ENCODE measurements at regions not wholly inside any gene's neighbourhood (a gene's known extent, or its start where the extent isn't known, plus 50 kb on each side); places are given as distances from the start of the nearest gene placed in this dataset.
"Not testable (repeated sequence)": the region's sequence is repeated elsewhere in the genome, so short reads cannot be mapped to it uniquely, and the experiment has no call there.

DNA sequence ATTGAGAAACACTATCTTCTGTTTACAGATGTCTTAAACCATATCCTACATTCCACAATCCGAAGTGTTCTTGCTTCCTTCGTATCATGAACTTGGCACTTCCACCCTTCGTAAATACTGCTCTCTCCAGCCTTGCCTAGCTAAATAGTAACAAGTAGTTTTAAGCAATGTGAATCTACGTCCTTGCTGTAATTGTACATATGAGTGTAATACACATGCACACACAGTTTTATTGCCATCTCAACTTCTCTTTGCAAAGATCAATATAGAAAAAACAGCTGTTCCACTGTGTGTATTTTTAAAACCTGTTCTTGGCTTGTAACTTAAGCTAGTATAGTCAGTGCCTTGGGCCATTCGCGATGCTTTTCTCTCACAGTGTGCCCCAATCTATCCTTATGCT lies 1524.7 kb downstream of the GRIK2 start:
- H3K27me3 Mint-ChIP-seq = no peaks in the 10 kb centered on the region
- H3K27ac Mint-ChIP-seq = no peak overlapping the region
- no peak overlapping the region for H3K4me3 Mint-ChIP-seq
- no peak for DNase-seq
- H3K9me3 Mint-ChIP-seq = no peaks in the 10 kb centered on the region
- H3K36me3 Mint-ChIP-seq = no peaks in the 10 kb centered on the region
- H3K4me1 Mint-ChIP-seq = no peaks in the 10 kb centered on the region

DNA sequence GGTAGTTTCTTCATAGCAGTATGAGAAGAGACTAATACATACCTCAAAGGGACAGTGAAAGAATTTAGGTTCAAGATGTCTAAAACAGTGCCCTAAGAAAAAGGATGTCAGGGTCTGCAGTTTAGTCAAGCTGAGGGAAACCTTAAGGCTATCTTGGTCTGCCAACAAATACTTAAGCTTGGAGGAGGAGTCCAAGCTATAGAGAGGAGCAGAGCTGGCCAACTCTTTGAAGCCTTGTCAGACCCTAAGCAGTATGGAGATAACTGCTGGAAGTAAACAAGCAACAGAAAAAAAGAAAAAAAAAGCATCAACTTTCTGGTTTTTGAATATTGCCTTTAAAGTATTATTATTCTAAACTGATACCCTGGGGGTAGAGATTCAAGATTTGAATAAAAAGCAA lies 1518.1 kb downstream of the GRIK2 start:
- no peaks in the 10 kb centered on the region for H3K4me1 Mint-ChIP-seq
- H3K27ac Mint-ChIP-seq = no peak overlapping the region
- no peaks in the 10 kb centered on the region for H3K27me3 Mint-ChIP-seq
- no peaks in the 10 kb centered on the region for H3K36me3 Mint-ChIP-seq
- H3K9me3 Mint-ChIP-seq = peaks cover 4% of the 10 kb centered on the region
- no peak for DNase-seq
- H3K4me3 Mint-ChIP-seq = no peak overlapping the region

DNA sequence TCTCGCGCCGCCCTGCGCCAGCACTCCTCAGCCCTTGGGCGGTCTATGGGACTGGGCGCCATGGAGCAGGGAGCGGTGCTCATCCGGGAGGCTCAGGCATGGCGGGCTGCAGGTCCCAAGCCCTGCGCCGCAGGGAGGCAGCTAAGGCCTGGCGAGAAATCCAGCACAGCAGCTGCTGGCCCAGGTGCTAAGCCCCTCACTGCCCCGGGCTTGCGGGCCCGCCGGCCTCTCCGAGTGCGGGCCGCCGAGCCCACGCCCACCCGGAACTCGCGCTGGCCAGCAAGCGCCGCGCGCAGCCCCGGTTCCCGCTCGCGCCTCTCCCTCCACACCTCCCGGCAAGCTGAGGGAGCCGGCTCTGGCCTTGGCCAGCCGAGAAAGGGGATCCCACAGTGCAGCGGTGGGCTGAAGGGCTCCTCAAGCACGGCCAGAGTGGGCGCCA lies 1517.2 kb downstream of the GRIK2 start:
- H3K4me1 Mint-ChIP-seq, H3K27me3 Mint-ChIP-seq, DNase-seq, H3K36me3 Mint-ChIP-seq, H3K27ac Mint-ChIP-seq, H3K9me3 Mint-ChIP-seq, H3K4me3 Mint-ChIP-seq: not testable (repeated sequence)

DNA sequence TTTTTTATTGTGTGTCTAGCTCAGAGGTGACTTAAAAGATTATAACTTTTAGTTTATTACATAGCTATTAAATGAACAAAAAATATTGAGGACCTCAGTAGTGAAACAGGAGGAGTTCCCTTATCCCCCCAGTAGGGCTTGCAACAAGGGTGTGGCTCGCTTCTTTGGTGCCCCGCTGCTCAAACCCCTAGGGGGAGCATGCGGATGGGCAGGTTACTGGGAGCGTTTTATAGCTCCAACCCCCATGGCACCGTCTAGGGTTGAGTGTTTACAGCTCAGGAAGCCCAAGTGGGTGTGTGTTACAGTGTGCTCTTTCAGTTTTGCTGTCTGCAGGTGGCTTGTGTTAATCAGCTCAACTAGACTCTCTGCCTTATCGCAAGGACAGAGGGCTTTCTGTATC lies 1513.7 kb downstream of the GRIK2 start:
- no peak for DNase-seq
- Mint-ChIP-seq H3K9me3 (peaks cover 8% of the 10 kb centered on the region), H3K27me3 (no peaks in the 10 kb centered on the region), H3K4me1 (no peaks in the 10 kb centered on the region), H3K27ac (no peak overlapping the region), H3K36me3 (no peaks in the 10 kb centered on the region), H3K4me3 (no peak overlapping the region)

DNA sequence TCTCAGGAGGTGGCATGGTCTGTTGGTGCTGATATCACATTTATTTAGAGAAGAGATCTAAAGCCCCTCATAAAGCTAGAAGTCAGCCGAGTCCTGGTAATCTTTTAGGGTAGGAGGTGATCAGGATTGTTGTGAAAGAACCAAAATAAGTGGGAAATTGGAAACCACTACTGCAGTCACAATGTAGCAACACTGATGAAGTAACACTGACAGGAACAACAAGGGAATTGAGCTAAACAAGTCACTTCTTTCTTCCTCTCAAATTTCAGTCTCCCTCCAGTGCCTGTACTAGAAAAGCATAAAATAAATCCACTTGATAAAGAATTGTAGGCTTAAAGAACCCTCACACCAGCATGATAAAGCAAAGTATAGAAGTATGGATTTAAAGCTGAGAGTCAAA lies 1509.0 kb downstream of the GRIK2 start:
- H3K4me3 Mint-ChIP-seq = no peak overlapping the region
- no peak for DNase-seq
- H3K36me3 Mint-ChIP-seq = no peaks in the 10 kb centered on the region
- H3K27ac Mint-ChIP-seq = no peak overlapping the region
- H3K27me3 Mint-ChIP-seq = no peaks in the 10 kb centered on the region
- H3K9me3 Mint-ChIP-seq = peaks cover 7% of the 10 kb centered on the region
- no peaks in the 10 kb centered on the region for H3K4me1 Mint-ChIP-seq

DNA sequence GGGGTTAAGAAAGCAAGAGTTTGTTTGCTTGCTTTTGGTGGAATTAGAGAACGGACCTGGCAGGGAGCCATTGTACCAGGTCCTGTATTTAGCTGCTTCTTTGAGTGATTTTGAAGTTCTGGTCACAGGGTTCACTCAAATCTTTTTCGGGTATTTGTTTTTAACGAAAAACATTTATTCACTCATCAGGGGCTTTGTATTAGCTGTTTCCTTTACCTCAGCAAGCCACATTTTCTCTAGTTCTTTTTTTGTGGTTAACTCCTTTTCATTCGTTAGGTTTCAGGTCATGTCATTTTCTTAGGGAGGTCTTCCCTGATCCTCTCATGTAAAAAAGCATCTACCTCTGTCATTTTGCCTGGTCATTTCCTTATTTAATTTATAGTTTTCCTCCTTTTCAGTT lies 1502.2 kb downstream of the GRIK2 start:
- Mint-ChIP-seq H3K9me3 (peaks cover 6% of the 10 kb centered on the region), H3K4me3 (no peak overlapping the region), H3K27ac (no peak overlapping the region), H3K27me3 (no peaks in the 10 kb centered on the region), H3K36me3 (no peaks in the 10 kb centered on the region), H3K4me1 (no peaks in the 10 kb centered on the region)
- no peak for DNase-seq

DNA sequence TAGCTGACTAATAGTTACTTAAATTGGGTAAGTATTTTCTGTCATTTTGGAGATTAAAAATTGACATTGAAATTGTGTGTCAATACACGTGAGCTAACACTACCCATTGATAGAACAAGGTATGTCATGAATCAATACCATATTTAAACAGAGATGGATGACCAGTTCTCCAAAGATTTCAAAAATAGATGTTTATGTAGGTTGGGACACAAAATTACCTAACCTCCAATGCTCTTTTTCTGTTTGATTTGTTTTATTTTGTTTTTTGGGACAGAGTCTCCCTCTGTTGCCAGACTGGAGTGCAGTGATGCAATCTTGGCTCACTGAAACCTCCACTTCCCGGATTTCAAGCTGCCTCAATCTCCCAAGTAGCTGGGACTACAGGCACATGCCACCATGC lies 1491.7 kb downstream of the GRIK2 start:
- no peak overlapping the region for H3K27ac Mint-ChIP-seq
- H3K36me3 Mint-ChIP-seq = no peaks in the 10 kb centered on the region
- DNase-seq = no peak
- H3K9me3 Mint-ChIP-seq = no peaks in the 10 kb centered on the region
- no peaks in the 10 kb centered on the region for H3K4me1 Mint-ChIP-seq
- no peaks in the 10 kb centered on the region for H3K27me3 Mint-ChIP-seq
- H3K4me3 Mint-ChIP-seq = no peak overlapping the region

DNA sequence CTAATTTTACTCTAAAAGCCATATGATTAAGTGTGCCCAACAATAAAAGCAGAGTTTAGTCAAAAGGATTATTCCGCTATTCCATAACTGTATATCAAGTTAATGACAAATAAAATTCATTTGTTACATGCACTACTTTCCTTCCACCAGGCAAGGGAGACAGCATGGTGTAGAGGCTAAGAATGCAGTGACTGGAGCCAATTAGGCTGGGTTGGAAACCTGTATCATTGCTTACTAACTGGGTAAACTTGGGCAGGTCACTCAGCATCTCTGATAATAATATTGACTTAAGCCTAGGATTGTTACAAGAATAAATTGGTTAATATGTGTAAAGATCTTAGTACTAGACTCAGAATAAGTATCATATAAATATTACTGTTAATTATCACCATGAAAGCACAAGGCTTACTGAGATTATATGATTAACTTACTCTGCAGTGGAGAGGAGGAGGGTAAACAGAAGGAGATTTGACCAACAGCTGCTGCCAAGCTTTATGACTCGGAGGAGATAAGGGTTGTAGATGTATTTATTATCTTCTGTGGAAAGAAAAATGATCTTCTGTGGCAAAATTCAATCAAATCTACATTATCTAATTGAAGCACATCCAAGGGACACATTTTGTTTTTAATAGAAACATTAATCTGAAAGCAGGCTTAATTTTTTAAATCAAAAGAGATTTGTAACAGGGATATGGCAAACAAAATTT lies 1459.9 kb downstream of the GRIK2 start:
- H3K27me3 Mint-ChIP-seq = peaks cover 6% of the 10 kb centered on the region
- no peaks in the 10 kb centered on the region for H3K36me3 Mint-ChIP-seq
- H3K9me3 Mint-ChIP-seq = no peaks in the 10 kb centered on the region
- peaks cover 2% of the 10 kb centered on the region for H3K4me1 Mint-ChIP-seq
- no peak overlapping the region for H3K4me3 Mint-ChIP-seq
- H3K27ac Mint-ChIP-seq = no peak overlapping the region
- DNase-seq = no peak

DNA sequence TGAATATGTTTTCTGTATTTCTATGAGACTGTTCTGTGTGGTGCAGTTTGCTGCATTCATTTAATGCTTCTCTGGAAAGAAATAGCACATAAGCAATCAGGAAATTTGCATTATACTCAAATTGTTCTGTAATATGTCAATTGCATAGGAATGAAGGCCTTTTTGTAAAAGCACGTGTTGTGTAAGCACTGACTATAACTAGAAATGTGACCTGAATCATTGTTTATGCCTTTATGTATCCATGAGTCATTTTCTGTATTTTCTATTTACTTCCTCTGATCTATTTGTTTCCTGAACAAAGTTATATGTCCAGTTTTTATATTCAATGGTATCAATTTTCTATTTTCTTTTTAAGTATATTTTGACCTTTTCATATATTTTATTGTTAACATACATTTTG lies 1455.3 kb downstream of the GRIK2 start:
- peaks cover 1% of the 10 kb centered on the region for H3K9me3 Mint-ChIP-seq
- H3K4me1 Mint-ChIP-seq = peaks cover 2% of the 10 kb centered on the region
- no peak overlapping the region for H3K27ac Mint-ChIP-seq
- H3K4me3 Mint-ChIP-seq = no peak overlapping the region
- no peaks in the 10 kb centered on the region for H3K36me3 Mint-ChIP-seq
- H3K27me3 Mint-ChIP-seq = peaks cover 6% of the 10 kb centered on the region
- no peak for DNase-seq

DNA sequence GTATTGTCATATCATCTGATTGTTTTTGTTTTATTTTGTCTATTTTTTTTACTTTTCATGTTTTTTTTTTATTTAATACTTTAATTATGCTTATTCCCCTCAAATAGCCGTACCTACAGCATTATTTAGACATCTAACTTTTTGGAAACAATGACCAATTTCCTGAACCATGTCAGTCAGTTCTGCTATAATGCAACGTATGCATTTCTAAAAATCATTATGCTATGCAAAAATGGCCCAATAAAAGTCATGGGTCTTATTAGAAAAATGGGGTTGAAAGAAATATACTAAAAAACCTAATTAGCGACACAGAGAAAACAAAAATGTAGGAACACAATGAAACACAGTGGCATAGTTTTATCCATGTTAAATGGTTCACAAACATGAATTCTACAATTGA lies 1454.7 kb downstream of the GRIK2 start:
- Mint-ChIP-seq H3K27me3 (peaks cover 6% of the 10 kb centered on the region), H3K36me3 (no peaks in the 10 kb centered on the region)

DNA sequence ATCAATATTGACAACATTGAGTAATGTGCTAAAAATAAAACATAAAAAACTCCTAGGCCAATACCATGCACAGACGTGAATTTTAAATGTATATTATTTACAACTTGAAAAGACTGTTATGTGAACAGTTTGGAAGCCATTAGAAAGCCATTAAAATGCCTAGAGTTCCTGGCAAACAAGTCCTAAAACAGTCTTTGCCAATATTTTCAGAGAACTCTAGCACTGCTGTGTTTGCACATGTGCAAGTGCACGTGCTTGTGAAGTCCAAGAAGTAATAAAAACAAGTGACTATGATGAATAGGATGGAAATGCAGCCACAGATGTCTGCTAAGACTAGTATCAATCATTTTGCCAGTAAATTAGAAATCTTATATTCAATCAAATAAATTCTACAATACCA lies 1447.6 kb downstream of the GRIK2 start:
- Mint-ChIP-seq H3K36me3 (no peaks in the 10 kb centered on the region), H3K27me3 (no peaks in the 10 kb centered on the region), H3K9me3 (peaks cover 1% of the 10 kb centered on the region), H3K27ac (no peak overlapping the region), H3K4me1 (no peaks in the 10 kb centered on the region), H3K4me3 (no peak overlapping the region)
- DNase-seq = no peak

More for the DNA sequence above, 1454.7 kb downstream of the GRIK2 start:
- DNase-seq = no peak
- Mint-ChIP-seq H3K9me3 (peaks cover 1% of the 10 kb centered on the region), H3K27ac (no peak overlapping the region), H3K4me3 (no peak overlapping the region), H3K4me1 (peaks cover 2% of the 10 kb centered on the region)

DNA sequence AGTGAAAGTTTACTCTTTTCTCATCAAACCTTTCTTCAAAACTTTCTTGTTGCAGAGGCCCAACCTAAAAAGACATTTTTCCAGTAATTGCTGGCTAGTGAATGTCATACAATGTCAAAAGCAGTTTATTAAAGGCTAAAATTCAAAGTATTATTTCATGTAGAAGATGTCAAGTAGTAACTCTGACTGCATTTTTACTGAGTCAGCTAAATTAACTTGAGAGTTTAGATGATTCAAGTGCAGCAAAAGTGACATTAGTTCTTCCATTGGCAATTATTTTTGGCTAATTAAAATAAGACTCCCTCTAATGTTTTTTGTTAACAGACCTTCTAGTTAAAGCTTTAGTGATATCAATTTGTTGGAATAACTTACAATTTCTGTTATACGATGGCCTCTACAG lies 1438.5 kb downstream of the GRIK2 start:
- Mint-ChIP-seq H3K36me3 (no peaks in the 10 kb centered on the region), H3K27me3 (no peaks in the 10 kb centered on the region), H3K27ac (no peak overlapping the region), H3K4me1 (no peaks in the 10 kb centered on the region), H3K4me3 (no peak overlapping the region), H3K9me3 (peaks cover 3% of the 10 kb centered on the region)
- DNase-seq = no peak

DNA sequence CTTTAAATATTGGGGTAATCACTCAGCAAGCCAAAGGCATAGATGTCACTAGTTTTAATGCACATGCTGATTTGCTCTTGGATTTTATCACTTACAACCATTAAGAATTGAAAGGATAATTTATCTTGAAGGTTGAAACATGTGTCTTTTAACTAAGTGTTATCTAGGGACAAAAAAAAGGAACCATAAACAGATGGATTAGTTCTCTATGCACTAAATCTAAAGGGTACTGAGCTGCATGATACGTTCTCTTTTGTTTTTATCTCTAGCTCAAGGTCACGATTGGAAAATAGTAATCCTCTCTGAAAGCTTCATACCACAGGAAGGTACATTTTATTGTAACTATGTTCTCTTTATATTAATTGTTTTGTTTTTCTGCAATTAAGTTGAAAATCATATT lies 1426.6 kb downstream of the GRIK2 start:
- Mint-ChIP-seq H3K4me1 (no peaks in the 10 kb centered on the region), H3K27ac (no peak overlapping the region), H3K4me3 (no peak overlapping the region), H3K27me3 (no peaks in the 10 kb centered on the region), H3K36me3 (no peaks in the 10 kb centered on the region), H3K9me3 (peaks cover 1% of the 10 kb centered on the region)
- no peak for DNase-seq

DNA sequence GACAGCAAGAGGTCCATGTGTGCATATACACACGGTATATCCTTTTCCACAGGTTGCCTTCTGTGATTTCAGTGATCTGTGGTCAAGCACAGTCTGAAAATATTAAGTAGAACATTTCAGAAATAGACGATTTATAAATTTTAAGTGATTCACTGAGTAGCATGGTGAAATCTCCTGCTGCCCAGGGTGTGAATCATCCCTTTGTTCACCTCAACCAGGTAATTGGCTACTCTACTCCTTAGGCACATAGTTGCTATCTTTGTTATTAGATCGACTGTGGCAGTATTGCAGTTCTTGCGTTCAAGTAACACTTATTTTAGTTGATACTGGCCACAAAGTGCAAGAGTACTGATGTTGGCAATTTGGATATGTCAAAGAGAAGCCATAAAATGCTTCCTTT lies 1421.7 kb downstream of the GRIK2 start:
- no peaks in the 10 kb centered on the region for H3K4me1 Mint-ChIP-seq
- no peaks in the 10 kb centered on the region for H3K27me3 Mint-ChIP-seq
- no peak overlapping the region for H3K27ac Mint-ChIP-seq
- no peaks in the 10 kb centered on the region for H3K36me3 Mint-ChIP-seq
- peaks cover 2% of the 10 kb centered on the region for H3K9me3 Mint-ChIP-seq
- DNase-seq = no peak
- H3K4me3 Mint-ChIP-seq = no peak overlapping the region

DNA sequence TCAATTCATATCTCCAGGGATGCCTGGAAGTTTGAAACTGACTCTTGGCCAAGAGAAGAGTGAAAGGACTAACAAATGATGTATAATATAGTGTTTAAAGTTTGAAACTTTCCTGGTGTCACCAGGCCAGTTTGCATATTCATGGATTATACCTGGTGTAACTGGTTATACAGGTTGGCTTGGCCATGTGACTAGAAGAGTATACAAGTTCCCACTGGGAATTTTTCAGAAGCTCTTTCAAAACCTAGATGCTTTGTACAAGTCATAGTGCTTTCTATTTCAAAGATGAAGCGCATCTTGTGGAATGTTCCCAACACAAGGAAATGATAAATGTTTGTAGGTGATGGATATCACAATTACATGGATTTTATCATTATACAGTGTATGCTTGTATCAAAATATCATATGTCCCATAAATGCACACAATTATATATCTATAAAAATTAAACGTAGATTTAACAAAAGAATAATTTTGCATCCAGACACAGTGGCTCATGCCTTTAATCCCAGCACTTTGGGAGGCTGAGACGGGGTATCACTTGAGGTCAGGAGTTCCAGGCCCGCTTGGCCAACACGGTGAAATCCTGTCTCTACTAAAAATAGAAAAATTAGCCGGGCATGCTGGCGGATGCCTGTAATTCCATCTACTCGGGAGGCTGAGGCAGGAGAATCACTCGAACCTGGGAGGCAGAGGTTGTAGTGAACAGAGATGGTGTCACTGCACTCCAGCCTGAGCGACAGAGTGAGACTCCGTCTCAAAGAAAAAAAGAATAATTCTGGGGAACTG lies 1420.2 kb downstream of the GRIK2 start:
- Mint-ChIP-seq H3K36me3 (no peaks in the 10 kb centered on the region), H3K27ac (no peak overlapping the region), H3K4me3 (no peak overlapping the region), H3K9me3 (peaks cover 2% of the 10 kb centered on the region), H3K4me1 (no peaks in the 10 kb centered on the region), H3K27me3 (no peaks in the 10 kb centered on the region)
- DNase-seq = no peak

DNA sequence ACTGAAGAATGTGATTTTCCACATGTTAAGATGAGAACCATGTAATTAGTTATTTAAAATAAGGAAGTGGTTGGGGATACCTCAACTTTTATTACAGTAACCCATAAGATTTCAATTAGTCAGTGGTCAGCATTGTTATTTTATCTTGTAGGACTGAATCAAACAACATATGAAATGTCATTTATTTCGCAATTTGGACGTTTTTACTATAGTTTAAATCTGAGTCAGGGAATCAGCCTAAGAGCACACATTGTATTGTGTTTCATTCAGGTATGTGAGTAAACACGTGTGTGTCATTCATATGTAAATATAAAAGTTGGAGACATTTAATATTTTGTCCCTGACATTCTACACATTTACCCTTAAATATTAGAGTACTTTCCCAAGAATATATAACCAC lies 1418.7 kb downstream of the GRIK2 start:
- no peak overlapping the region for H3K27ac Mint-ChIP-seq
- no peak overlapping the region for H3K4me3 Mint-ChIP-seq
- no peaks in the 10 kb centered on the region for H3K27me3 Mint-ChIP-seq
- no peak for DNase-seq
- H3K4me1 Mint-ChIP-seq = no peaks in the 10 kb centered on the region
- H3K9me3 Mint-ChIP-seq = peaks cover 2% of the 10 kb centered on the region
- no peaks in the 10 kb centered on the region for H3K36me3 Mint-ChIP-seq

All from activated naive CD8-positive, alpha-beta T cell treated with anti-CD3 and anti-CD28 coated beads for 36 hours (primary cell).